GM10248 (cell line): ENCODE measurements at regions not wholly inside any gene's neighbourhood (a gene's known extent, or its start where the extent isn't known, plus 50 kb on each side); places are given as distances from the start of the nearest gene placed in this dataset.

ENCODE experiments used
- CTCF ChIA-PET: fragments of 300-600 bp; sonication (Branson Sonifier 250); formaldehyde crosslinking; extraction: SDS; loops from one replicate; lab custom pipeline; 2021; ENCODE audit warnings: antibody characterized with exemption; lab: Yijun Ruan, JAX
- POLR2A ChIA-PET: fragments of 350-650 bp; sonication (Branson Sonifier 250); formaldehyde crosslinking; extraction: SDS; loops from one replicate; lab custom pipeline; 2020; ENCODE audit warnings: antibody characterized with exemption; lab: Yijun Ruan, JAX
- DNase-seq: peaks from one replicate; pipeline ENCODE4 v3.0.0; 2012; ENCODE audit errors: extremely low spot score
- TF ChIP-seq, protein P1 (sequence below): IDR thresholded peaks from 2 replicates; pipeline ENCODE4 v1.5.1; 2012; ENCODE audit warnings: mild to moderate bottlenecking, low read depth; ENCODE audit errors: extremely low read depth, missing control alignments, control extremely low read depth

DNA sequence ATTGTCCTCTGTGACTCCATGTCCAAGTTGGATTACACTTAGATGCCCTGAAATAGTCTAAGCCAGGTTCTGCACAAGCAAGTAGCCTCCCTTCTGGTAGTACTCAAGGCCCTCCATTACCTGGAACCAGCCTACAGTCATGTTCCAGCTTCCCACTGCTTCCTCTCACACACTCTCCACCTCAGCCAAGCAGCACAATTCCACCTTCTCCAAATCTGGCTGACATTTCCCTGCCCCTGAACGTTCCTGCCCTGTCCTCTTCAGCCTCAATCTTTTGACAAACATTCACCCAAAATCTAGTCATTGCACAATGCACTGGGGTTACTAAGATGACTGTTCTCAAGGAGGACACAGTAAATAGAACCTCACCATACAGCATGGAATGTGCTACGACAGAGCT is 95.3 kb upstream of the KLHL29 start:
- TF ChIP-seq, protein P1, sequence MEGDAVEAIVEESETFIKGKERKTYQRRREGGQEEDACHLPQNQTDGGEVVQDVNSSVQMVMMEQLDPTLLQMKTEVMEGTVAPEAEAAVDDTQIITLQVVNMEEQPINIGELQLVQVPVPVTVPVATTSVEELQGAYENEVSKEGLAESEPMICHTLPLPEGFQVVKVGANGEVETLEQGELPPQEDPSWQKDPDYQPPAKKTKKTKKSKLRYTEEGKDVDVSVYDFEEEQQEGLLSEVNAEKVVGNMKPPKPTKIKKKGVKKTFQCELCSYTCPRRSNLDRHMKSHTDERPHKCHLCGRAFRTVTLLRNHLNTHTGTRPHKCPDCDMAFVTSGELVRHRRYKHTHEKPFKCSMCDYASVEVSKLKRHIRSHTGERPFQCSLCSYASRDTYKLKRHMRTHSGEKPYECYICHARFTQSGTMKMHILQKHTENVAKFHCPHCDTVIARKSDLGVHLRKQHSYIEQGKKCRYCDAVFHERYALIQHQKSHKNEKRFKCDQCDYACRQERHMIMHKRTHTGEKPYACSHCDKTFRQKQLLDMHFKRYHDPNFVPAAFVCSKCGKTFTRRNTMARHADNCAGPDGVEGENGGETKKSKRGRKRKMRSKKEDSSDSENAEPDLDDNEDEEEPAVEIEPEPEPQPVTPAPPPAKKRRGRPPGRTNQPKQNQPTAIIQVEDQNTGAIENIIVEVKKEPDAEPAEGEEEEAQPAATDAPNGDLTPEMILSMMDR = no peak
- POLR2A ChIA-PET = no interaction called here
- CTCF ChIA-PET = interaction anchor here (1.1 kb wide), 1 partner anchor 11 kb away, joined by 3 read pairs; no protein-coding TSS in a partner anchor
- DNase-seq = no peak

DNA sequence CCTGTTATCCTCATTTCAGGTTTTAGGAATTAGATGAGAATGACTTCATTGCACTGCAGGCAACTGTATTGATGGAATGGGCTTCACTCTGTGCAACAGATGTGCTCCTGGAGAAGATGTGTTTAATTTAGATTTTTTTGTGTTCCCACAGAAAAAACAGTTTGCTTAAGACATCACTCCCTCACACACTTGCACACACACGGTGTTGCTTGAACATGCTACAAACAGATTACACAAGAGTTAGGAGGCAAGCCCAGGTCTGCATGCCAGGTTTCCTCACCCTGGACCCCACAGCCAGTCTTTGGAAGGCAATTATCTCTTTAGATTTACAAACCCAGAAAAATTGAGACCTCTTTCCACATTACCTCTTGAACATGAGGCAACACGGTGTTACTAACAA is 93.7 kb upstream of the KLHL29 start:
- CTCF ChIA-PET = no interaction called here
- TF ChIP-seq, protein P1 = no peak
- DNase-seq = no peak
- POLR2A ChIA-PET = no interaction called here

DNA sequence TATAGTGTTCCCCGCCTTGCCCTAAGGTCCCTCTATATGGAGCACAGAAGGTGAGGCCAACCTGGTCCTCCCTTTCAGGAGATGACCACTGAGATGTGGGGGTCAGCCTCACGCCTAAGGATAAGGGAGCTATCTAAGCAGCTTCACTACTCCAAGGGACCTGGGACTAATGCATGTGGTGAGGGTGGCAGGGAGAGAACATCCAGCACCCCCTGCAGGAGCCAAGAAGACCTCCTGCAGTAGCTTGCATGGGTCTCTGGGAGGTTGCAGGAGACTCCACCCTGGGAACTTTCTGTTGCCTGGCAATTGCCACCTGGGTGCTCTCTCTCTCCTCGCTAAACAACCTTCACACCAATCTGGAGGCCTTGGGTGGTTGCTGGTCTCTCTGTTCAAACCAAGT is 93.0 kb upstream of the KLHL29 start:
- no peak for DNase-seq
- TF ChIP-seq, protein P1 = no peak
- ChIA-PET CTCF (no interaction called here), POLR2A (no interaction called here)

DNA sequence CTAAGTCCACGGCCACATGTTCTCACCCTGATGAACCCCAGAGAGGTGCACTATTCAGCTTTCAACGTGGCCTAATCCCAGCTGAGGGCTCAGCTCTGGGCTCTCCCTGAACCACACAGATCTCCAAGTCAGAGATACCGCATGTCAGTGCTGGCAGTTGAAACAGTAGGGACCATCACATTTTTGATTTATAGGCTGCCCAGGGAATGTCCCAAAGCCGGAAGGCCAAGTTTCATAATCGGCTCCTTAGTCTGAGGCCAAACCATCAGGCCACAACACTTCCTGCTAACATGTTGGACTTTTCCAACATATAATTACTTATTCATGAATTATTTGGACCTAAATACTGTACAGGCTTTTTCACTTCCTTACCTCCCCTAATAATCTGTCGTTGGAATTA is 91.9 kb upstream of the KLHL29 start:
- ChIA-PET POLR2A (no interaction called here), CTCF (interaction anchor here (1.0 kb wide), 1 partner anchor 14 kb away, joined by 3 read pairs; no protein-coding TSS in a partner anchor)
- TF ChIP-seq, protein P1 = no peak
- DNase-seq = no peak

DNA sequence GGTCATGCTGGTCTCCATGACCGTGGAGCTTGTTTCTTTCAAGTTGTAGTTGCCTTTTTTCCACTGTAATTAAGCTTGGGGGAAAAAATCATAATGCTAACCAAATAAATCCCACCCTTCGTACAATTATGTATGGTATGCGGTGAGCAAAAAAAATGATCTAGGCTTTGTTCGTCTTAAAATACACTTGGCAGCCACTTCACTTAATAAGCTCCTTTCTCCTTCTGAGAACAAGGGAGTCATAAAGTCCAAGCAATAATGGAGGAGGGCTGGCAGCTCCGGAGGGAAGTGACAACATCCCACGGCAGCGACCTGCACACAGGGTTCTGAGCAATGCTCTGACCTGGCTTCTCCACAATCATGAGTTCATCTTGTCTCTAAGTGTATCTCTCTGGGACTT is 91.2 kb upstream of the KLHL29 start:
- TF ChIP-seq, protein P1 = no peak
- DNase-seq = no peak
- ChIA-PET POLR2A (no interaction called here), CTCF (interaction anchor here (1.0 kb wide), 1 partner anchor 14 kb away, joined by 3 read pairs; no protein-coding TSS in a partner anchor)

DNA sequence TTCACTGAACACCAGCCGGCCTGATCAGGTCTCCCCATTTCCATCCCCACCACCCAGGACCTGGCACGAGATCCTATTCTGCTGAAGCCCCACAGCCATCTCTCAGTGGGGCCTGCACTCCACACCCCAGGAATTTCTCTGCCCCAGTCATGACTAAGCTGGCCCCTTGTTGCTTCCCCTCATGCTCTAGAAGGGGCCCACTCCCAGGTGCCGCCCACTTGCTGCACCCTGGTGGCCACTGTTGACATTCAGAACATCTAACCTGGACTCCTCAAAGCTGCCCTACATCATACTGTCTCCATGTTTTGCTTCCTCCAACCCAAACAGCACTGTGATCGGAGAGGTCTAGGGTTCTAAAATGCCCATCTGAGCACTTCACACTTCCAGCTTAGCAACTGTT is 90.7 kb upstream of the KLHL29 start:
- DNase-seq = no peak
- ChIA-PET CTCF (interaction anchor here (0.8 kb wide), 1 partner anchor 57 kb away, joined by 3 read pairs; no protein-coding TSS in a partner anchor), POLR2A (no interaction called here)
- TF ChIP-seq, protein P1 = no peak
